HUDEP-2 (cell line): ENCODE measurements at regions not wholly inside any gene's neighbourhood (a gene's known extent, or its start where the extent isn't known, plus 50 kb on each side); places are given as distances from the start of the nearest gene placed in this dataset.
"Not testable (repeated sequence)": the region's sequence is repeated elsewhere in the genome, so short reads cannot be mapped to it uniquely, and the experiment has no call there.

ENCODE experiments used
- DNase-seq, 76 experiments: peaks; one replicate each; lab custom pipeline; 2025; ENCODE audit not compliant: unreplicated experiment in 76 of 76; lab: John Stamatoyannopoulos, UW

DNA sequence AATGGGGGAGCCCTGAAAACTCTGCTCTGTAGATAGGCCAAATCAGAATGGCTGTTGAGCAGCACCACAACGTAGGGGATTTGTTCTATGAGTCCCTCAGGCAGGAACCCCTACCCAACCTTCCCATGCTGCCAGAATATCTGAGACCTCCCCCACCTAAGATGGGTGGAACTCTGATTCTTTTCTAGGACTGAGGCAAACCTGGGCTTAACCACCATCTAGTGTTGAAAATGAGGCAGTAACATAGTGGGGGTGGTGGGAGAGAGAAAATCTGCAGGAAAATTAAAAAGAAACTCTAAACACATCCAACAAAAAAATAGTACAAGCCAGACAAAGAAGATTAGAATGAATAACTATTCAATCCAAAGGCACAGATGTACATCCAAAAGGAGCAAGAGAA lies 228.4 kb downstream of the ATPSCKMT start:
- DNase-seq = no peak

DNA sequence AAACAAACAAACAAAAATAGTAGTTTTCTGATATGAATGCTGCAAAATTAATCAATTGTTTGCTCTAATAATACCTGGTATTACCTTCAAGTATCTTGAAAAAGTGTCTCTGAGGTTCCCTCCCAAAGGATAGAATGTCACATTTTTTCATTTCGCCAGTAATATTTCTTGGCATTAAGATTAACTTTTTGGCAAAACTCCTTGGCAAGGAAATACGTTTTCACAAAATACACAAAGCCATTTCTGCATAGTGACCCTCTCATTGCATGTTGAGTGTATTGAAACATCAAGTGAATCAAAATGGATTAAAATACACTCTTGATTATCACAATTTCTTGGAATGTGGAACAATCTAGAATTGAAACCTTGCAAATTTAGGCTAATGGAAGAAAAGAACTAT lies 230.5 kb downstream of the ATPSCKMT start:
- DNase-seq = no peak

DNA sequence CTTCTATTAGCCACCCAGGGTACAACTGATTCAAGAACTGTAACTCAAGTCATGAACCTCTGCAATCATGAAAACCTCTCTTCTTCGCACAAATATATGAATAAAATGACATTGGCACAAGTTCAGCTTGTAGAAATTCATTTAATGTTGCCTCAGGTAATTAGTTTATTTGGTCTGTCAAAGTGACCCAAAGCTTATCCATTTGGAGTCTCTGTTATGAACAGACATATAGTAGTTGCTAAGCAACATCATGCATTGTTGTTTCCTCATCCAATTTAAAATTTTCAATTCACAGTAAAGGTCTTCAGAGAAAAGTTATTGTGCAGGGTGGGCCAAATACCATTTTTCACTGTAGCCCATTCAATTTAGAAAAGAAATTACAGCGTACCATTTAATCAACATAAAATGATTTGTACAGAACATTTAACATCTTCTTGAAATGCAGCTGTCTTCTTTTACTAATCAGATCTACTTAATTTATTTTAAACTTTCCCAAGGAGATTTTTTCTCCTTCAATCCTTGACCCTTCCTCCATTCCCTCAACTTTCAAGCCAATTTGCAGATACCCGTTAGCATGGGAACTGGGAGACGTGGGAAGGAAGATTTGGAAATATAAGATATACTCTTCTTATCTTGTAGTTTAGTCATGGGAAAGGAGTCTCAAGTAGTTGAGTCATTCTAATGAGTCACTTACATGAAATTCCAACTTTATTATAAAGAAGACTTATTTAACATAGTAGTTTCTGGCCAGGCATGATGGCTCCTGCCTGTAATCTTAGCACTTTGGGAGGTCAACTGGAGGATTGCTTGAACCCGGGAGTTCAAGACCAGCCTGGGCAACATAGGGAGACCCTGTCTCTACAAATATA lies 231.3 kb downstream of the ATPSCKMT start:
- no peak for DNase-seq

DNA sequence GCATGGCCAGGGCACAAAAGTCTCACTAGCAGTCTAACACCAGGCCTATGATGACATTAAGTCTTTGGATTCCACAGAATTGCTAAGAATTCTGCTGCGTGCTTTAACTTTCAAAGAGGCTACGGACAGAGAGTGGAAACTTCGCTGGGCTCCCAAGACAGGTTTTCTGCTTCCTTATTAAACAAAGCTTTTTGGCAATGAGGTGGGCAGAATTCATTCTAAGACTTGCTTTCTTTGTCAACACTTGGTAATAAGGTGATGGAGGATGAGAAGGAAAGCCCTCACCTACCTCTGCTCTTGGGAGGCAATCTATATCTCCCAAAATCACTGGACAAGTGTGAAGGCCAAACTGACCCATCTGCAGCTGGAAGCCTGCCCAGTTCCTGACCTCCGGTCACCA lies 231.9 kb downstream of the ATPSCKMT start:
- DNase-seq = no peak

DNA sequence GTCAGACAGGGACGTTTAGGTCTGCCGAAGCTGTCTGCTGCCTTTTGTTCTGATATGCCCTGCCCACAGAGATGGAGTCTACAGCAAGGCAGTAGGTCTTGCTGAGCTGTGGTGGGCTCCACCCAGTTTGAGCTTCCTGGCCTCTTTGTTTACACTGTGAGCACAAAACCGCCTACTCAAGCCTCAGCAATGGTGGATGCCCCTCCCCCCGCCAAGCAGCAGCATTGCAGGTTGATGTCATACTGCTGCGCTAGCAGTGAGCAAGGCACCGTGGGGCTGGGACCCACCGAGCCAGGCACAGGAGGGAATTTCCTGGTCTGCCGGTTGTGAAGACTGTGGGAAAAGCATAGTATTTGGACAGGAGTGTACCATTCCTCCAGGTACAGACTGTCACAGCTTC lies 233.1 kb downstream of the ATPSCKMT start:
- not testable (repeated sequence) for DNase-seq

DNA sequence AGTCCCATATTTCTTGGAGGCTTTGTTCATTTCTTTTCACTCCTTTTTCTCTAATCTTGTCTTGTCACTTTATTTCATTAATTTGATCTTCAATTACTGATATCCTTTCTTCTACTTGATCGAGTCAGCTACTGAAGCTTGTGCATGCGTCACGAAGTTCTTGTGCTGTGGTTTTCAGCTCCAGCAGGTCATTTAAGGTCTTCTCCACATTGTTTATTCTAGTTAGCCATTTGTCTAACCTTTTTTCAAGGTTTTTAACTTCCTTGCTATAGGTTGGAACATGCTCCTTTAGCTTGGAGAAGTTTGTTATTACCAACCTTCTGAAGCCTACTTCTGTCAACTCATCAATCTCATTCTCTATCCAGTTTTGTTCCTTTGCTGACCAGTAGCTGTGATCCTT lies 234.0 kb downstream of the ATPSCKMT start:
- not testable (repeated sequence) for DNase-seq

DNA sequence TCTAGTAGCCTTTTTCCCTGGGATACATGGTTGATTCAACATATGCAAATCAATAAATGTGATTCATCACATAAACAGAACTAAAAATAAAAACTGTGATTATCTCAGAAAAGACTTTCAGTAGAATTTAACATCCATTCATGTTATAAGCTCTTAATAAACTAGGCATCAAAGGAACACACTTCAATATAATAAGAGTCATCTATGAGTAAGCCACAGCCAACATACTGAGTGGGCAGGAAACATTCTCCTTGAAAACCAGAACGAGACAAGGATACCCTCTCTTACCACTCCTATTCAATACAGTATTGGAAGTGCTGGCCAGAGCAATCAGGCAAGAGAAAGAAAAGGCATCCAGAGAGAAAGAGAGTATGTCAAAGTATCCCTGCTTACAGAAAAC lies 239.9 kb downstream of the ATPSCKMT start:
- DNase-seq = no peak

DNA sequence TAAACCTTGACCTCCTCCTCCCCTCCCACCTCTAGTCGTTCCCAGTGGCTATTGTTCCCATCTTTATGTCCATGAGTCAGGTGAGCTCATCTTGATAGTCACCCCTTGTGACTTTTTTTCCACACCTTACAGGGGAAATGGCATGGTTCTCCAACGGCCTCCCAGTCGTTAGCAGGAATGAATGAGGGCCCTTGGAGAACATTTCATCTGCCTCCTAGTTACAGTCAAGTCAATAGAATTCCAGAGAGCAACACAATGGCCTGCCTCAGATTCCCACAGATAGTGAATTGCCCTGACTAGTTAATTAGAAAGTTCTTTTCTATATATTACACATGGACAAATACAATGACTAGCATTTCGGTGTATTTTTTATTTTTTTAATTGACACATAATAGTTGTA lies 262.6 kb downstream of the ATPSCKMT start:
- no peak for DNase-seq

DNA sequence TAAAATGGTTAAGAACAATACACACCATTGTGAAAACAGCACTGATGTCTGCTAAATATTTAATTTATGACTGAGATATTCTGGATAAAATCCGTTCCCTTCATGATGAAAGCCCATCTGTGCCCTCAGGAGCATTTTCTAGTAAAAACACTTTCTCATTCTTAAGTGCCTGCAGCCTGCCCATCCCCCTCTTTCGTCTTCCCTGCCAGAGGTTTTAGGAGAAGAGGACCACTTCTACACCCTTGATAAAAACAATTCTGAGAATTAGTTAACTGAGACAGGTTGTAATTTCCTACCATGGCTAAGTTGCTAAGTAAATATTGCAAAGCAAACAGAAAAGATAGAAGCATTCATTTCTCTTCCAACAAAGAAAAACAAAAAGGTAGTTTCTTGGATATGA lies 272.6 kb downstream of the ATPSCKMT start:
- DNase-seq = no peak

DNA sequence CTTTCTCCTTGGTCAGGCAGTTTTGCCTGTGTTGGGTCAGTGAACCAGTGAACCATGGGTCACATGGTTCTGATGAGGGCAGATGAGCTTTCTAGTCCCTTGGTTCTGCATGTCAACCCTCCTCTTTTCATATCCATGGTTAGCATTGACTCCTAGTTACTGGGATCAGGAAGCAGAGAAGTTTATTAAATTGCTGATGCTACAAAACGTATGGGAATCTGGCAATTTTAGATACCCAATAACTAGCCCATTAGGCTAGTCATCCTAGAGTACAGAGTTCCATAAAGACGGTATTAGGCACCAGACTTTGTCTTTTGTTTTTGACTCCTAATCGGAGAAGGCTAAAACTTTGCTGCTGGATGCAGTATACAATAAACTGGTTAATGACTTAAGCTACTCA lies 273.1 kb downstream of the ATPSCKMT start:
- DNase-seq = no peak

DNA sequence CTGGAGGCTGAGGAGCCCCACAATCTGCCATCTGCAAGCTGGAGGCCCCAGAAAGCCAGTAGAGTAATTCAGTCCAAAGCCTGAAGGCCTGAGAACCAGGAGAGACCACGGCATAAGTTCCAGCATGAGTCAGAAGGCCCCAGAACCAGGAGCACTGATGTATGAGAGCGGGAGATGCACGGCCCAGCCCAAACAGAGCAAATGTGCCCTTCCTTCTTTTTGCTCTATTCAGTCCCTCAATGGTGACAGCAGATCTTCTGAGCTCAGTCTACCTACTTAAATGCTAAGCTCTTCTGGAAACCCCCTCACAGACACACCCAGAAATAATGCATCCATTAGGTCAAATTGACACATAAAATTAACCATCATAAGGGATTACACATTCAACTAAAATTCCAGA lies 277.6 kb downstream of the ATPSCKMT start:
- no peak for DNase-seq

DNA sequence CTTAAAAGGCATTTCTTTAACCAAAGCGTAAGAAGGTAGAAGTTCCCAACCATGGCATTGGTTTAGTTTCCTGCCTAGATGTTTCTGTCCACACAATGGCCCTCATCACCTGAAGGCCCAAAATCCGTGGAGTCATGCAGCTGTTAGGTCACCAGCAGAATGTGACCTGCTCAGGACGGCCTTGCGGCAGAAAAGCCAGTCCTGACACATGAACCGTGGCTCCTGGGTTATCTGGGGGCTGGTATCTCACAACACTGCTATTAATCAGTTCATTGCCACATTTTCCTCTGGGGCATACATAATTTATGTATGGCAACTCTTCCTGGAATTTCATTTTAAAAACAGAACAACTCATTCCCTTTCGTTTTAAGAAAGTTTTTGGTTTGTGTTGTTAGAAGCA lies 278.4 kb downstream of the ATPSCKMT start:
- no peak for DNase-seq

DNA sequence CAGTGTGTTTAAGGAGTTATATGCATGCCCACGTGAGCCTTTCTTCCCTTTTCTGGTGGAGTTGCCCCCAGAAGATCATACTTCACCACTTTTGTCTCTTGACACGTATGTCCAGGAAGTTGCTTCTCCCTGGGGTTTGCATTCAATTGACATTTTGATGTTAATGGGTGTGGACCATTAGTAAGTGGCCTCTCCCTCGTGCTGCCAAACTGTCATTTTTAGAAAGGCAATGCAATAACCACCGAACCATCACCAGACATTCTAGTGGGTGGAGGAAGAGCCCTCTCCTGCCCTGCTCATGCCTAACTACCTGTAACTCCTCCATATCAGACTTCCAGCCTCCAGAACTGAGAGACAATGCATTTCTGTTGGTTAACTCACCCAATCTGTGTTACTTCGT lies 290.8 kb downstream of the ATPSCKMT start:
- no peak for DNase-seq

DNA sequence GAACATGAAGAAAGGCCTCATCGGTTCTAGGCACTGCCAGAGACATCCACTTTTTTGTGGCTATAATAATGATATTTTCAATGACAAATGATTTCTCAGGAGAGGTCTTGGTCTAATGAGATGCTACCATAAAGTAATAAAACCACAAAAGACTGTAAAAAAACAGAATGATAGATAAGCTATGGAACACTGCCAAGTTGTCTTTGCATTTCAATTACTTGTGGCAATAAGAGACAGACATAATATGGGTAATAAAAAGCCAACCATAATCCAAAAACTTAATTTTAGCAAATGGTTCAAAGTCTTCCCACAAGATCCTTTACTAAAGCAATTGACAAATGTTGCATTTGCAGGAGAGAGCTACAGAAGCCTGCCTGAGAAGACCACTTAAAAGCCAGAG lies 292.5 kb downstream of the ATPSCKMT start:
- no peak for DNase-seq

DNA sequence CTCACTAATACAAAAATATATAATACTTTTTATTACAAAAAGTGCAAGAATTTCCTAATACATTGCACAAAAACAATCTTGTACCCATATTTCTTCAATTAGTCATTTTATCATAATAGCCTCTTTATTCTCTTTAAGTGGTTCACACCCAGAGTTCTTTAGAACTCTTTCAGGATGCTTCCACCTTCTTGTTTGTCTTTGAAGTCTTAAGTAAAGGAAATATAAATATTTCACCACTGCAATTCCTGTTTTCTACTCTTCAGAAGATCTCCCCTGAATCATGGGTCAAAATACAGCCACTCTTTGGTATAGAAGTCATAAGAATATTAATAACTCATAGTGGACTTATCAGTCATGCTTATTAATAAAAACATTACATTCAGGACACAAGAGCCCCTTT lies 293.0 kb downstream of the ATPSCKMT start:
- DNase-seq = no peak

DNA sequence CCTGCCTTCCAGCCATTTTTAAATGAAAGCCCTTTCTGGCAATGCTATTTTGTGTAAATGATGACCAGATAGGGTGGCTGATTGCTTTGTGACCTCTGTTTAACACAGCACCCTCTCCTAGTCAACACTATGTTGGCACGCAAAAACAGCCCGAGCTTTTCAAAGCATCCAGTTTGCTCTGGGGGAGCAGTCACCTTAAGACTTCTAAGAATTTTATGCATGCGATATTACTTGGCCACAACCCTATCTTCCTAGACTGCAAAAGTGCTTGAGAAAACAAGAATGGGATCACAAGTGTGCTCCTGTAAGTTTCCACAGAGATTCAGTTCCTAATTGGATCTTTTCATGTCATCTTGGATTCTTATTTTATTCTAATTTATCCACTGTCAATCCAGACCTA lies 294.1 kb downstream of the ATPSCKMT start:
- DNase-seq = no peak

DNA sequence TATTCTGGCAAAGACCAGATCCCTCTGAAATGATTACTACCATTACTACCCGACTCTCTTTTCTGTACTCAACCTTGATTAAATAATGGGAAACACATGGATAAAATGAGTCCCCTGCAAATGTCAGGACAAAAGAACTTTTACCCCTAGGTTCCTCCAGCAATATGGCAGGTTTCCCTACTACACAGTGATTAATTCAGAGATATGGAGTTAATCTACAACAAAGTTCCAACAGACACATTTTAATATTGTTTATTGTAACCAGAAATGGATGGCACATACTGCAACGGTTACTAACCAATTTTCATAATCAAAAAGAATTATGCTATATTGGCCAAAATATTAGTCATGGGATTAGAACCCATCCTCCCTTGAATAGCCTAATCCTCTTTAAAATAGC lies 294.8 kb downstream of the ATPSCKMT start:
- DNase-seq = no peak

DNA sequence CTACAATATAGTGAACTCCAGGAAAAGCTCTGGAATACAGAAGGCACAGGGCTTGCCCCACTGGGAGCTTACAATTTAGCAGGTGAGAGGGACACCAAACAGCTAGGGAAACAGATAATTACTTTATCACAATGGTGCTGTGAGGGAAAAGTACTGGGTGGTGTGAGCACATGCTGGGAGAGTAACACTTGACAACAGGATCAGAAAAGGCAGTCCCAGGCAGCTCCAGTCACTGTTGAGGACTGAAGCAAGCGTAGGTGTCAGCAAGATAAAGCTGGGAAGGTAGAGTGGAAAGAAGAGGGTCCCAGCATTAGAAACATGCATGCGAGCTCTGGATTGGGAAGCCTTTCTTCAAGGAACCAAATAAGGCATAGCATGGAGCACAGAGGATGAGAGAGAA lies 296.0 kb downstream of the ATPSCKMT start:
- DNase-seq = no peak

DNA sequence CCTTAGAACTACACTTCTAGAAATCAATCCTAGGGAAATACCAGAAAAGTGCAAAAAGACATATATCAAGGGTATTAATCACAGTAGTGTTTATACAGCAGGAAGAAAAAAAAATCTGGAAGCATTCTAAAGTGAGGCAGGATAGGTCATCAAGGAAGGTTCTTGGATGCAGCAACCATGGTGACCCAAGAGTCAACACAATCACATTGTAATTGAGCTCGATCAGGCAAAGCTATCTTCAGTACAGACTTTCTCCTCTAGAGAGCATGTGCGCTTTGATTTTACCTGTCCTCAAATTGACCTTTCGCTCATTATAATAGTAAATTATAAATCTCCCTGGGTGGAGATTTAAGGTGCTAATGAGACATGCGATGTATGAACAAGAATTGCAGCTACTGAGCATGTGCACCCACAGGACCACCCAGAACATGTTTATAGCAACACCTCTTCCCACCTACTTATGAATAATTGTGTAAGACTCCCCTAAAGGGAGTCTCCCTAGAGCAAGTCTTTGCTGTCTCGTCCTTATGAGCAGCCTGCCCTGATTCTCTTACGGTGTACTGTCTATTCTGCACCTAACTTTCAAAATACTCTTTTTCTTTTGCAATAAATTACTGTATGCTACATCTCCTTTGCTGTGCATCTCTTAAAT lies 297.7 kb downstream of the ATPSCKMT start:
- no peak for DNase-seq

DNA sequence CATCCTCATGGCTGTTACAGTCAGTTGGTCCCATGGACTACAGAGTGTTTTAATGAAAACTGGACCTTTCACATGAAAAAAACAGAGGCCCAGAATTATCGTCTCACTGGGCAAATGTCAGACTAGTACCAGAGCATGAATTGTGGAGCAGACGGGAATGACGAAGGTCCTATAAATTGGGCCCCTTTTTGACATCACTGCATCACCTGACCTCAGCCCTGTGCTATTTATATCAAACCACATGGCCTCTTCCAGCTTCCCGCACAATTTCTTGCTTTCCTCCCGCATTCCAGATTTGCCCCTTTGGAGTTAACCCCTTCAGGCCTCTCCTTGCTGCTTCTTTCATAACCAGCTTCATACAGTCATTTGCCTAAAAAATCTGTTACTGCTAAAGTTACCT lies 301.7 kb downstream of the ATPSCKMT start:
- no peak for DNase-seq

DNA sequence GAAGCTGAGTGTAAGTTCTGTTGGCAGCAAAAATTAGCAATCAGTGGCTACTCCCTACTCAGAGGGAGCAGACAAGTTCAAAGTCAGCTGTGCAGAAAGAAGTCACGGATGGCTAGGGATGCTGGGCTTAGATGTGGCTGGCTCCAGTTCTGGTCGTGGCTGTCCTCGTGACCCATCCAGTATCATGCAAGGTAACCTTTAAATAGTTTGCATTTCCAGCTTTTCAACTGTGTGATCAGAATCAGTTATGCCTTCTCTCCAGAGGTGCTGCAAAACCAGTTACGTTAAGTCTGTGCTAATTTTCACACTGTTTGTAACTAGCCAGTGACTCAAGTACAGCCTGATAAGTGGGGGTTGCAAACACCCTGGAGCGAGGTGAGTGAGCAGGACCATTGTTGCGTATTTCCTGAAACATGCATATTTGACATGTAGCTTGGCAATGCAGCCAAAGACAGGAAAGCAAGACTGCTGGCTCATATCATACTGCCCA lies 302.4 kb downstream of the ATPSCKMT start:
- no peak for DNase-seq

DNA sequence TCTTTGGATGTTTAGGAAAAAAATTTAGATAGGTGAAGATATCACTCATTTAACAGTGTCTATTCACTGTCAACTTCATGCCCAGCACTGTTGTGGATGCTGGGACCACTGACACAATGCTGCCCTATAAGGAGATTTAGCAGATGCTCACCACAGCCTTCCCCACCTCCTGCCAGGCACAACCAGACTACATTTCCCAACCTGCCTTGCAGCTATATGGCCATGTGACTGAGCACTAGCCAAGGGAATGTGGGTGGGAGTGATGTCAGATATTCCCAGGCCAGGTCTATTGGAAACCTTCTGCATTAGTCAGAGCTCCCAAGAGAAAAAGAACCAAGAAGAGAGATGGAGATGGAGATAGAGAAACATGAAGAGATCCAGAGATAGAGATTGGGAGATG lies 302.6 kb upstream of the TAS2R1 start:
- no peak for DNase-seq
